Activated T-cell treated with anti-CD3 and anti-CD28 coated beads, Interleukin-2, amount 50 U/mL, for 4 hours (primary cell): ENCODE measurements at regions not wholly inside any gene's neighbourhood (a gene's known extent, or its start where the extent isn't known, plus 50 kb on each side); places are given as distances from the start of the nearest gene placed in this dataset.
A peak's percentile ranks its signal among the peaks of the same experiment; 100 is the strongest.
"Not testable (repeated sequence)": the region's sequence is repeated elsewhere in the genome, so short reads cannot be mapped to it uniquely, and the experiment has no call there.

Source experiments
- ATAC-seq, 2 donors: fragments of 200-7000 bp; cut with Tn5 transposase; one replicate each; pipeline ENCODE4 v1.10.0; 2021
- DNase-seq: peaks from one replicate; pipeline ENCODE4 v3.0.0-alpha.2; 2020
- H3K27me3 Mint-ChIP-seq: one replicate; pipeline ENCODE4 v1.8.0; 2021; ENCODE audit warnings: low read depth, mixed read lengths
- H3K36me3 Mint-ChIP-seq: one replicate; pipeline ENCODE4 v1.8.0; 2022; ENCODE audit warnings: mixed read lengths; ENCODE audit not compliant: insufficient read depth
- H3K4me1 Mint-ChIP-seq: one replicate; pipeline ENCODE4 v1.8.0; 2021; ENCODE audit warnings: low read depth, mixed read lengths
- H3K4me3 Mint-ChIP-seq: one replicate; pipeline ENCODE4 v1.8.0; 2021; ENCODE audit warnings: mild to moderate bottlenecking, moderate library complexity, mixed read lengths
- H3K9me3 Mint-ChIP-seq: one replicate; pipeline ENCODE4 v1.8.0; 2021; ENCODE audit warnings: mixed read lengths

- no peak overlapping the region for H3K4me3 Mint-ChIP-seq
- DNase-seq (no peak), ATAC-seq (no peak)
- H3K36me3 Mint-ChIP-seq: no peaks in the 10 kb centered on the region
- peaks cover 24% of the 10 kb centered on the region for H3K4me1 Mint-ChIP-seq
- peaks cover 2% of the 10 kb centered on the region for H3K27me3 Mint-ChIP-seq
- peaks cover 7% of the 10 kb centered on the region for H3K9me3 Mint-ChIP-seq
Measured at GRCh38 chr3:110624576-110624975, 447.0 kb upstream of the NECTIN3 start.

- Mint-ChIP-seq H3K4me1 (peaks cover 24% of the 10 kb centered on the region), H3K4me3 (no peak overlapping the region), H3K9me3 (peaks cover 7% of the 10 kb centered on the region), H3K27me3 (peaks cover 2% of the 10 kb centered on the region), H3K36me3 (no peaks in the 10 kb centered on the region)
- ATAC-seq (no peak), DNase-seq (no peak)
Measured at GRCh38 chr3:110625201-110625747, 446.3 kb upstream of the NECTIN3 start.

GRCh38 chr3:110626652-110627111 is 444.9 kb upstream of the NECTIN3 start:
- not testable (repeated sequence) for H3K36me3 Mint-ChIP-seq, H3K9me3 Mint-ChIP-seq, H3K27me3 Mint-ChIP-seq, DNase-seq
- peak in 1 of 2 donors; percentile 32 for ATAC-seq
- Mint-ChIP-seq H3K4me1 (peaks cover 24% of the 10 kb centered on the region), H3K4me3 (peak overlapping the region; percentile 54)

GRCh38 chr3:110628650-110629301 is 442.8 kb upstream of the NECTIN3 start:
- DNase-seq: no peak
- ATAC-seq: no peak
- H3K36me3 Mint-ChIP-seq: no peaks in the 10 kb centered on the region
- H3K4me3 Mint-ChIP-seq: no peak overlapping the region
- H3K9me3 Mint-ChIP-seq: peaks cover 7% of the 10 kb centered on the region
- peaks cover 21% of the 10 kb centered on the region for H3K4me1 Mint-ChIP-seq
- H3K27me3 Mint-ChIP-seq: no peaks in the 10 kb centered on the region

- no peaks in the 10 kb centered on the region for H3K36me3 Mint-ChIP-seq
- DNase-seq (no peak), ATAC-seq (no peak)
- H3K4me1 Mint-ChIP-seq: peaks cover 21% of the 10 kb centered on the region
- no peaks in the 10 kb centered on the region for H3K27me3 Mint-ChIP-seq
- no peak overlapping the region for H3K4me3 Mint-ChIP-seq
- peaks cover 7% of the 10 kb centered on the region for H3K9me3 Mint-ChIP-seq
Measured at GRCh38 chr3:110629917-110630316, 441.7 kb upstream of the NECTIN3 start.

- H3K4me1 Mint-ChIP-seq: no peaks in the 10 kb centered on the region
- H3K4me3 Mint-ChIP-seq: no peak overlapping the region
- DNase-seq: no peak
- H3K9me3 Mint-ChIP-seq: no peaks in the 10 kb centered on the region
- ATAC-seq: no peak
- H3K36me3 Mint-ChIP-seq: no peaks in the 10 kb centered on the region
- peaks cover 1% of the 10 kb centered on the region for H3K27me3 Mint-ChIP-seq
Measured at GRCh38 chr3:110644203-110644602, 427.4 kb upstream of the NECTIN3 start.

GRCh38 chr3:110646055-110646454 is 425.6 kb upstream of the NECTIN3 start:
- ATAC-seq (no peak), DNase-seq (no peak)
- Mint-ChIP-seq H3K4me1 (no peaks in the 10 kb centered on the region), H3K9me3 (no peaks in the 10 kb centered on the region), H3K36me3 (no peaks in the 10 kb centered on the region), H3K4me3 (no peak overlapping the region), H3K27me3 (no peaks in the 10 kb centered on the region)

GRCh38 chr3:110646496-110646895 is 425.1 kb upstream of the NECTIN3 start:
- Mint-ChIP-seq H3K27me3 (no peaks in the 10 kb centered on the region), H3K4me3 (no peak overlapping the region), H3K4me1 (no peaks in the 10 kb centered on the region), H3K36me3 (no peaks in the 10 kb centered on the region), H3K9me3 (no peaks in the 10 kb centered on the region)
- ATAC-seq (no peak), DNase-seq (no peak)

- Mint-ChIP-seq H3K4me3 (no peak overlapping the region), H3K9me3 (no peaks in the 10 kb centered on the region), H3K4me1 (no peaks in the 10 kb centered on the region), H3K36me3 (no peaks in the 10 kb centered on the region), H3K27me3 (no peaks in the 10 kb centered on the region)
- ATAC-seq (no peak), DNase-seq (no peak)
Measured at GRCh38 chr3:110647586-110647985, 424.0 kb upstream of the NECTIN3 start.

GRCh38 chr3:110650741-110651140 is 420.9 kb upstream of the NECTIN3 start:
- ATAC-seq: no peak
- H3K4me1 Mint-ChIP-seq: no peaks in the 10 kb centered on the region
- H3K4me3 Mint-ChIP-seq: no peak overlapping the region
- no peaks in the 10 kb centered on the region for H3K9me3 Mint-ChIP-seq
- H3K36me3 Mint-ChIP-seq: no peaks in the 10 kb centered on the region
- no peak for DNase-seq
- no peaks in the 10 kb centered on the region for H3K27me3 Mint-ChIP-seq

- H3K36me3 Mint-ChIP-seq: no peaks in the 10 kb centered on the region
- no peak overlapping the region for H3K4me3 Mint-ChIP-seq
- no peaks in the 10 kb centered on the region for H3K27me3 Mint-ChIP-seq
- no peak for ATAC-seq
- H3K9me3 Mint-ChIP-seq: no peaks in the 10 kb centered on the region
- DNase-seq: no peak
- no peaks in the 10 kb centered on the region for H3K4me1 Mint-ChIP-seq
Measured at GRCh38 chr3:110654843-110655502, 416.6 kb upstream of the NECTIN3 start.

GRCh38 chr3:110656394-110657025 is 415.1 kb upstream of the NECTIN3 start:
- ATAC-seq: no peak
- Mint-ChIP-seq H3K27me3 (no peaks in the 10 kb centered on the region), H3K36me3 (no peaks in the 10 kb centered on the region), H3K4me1 (no peaks in the 10 kb centered on the region), H3K4me3 (no peak overlapping the region), H3K9me3 (no peaks in the 10 kb centered on the region)
- DNase-seq: no peak

- Mint-ChIP-seq H3K27me3 (no peaks in the 10 kb centered on the region), H3K4me3 (no peak overlapping the region), H3K4me1 (no peaks in the 10 kb centered on the region), H3K36me3 (no peaks in the 10 kb centered on the region), H3K9me3 (peaks cover 3% of the 10 kb centered on the region)
- DNase-seq (no peak), ATAC-seq (no peak)
Measured at GRCh38 chr3:110664148-110664547, 407.5 kb upstream of the NECTIN3 start.

- Mint-ChIP-seq H3K36me3 (no peaks in the 10 kb centered on the region), H3K9me3 (peaks cover 11% of the 10 kb centered on the region), H3K27me3 (no peaks in the 10 kb centered on the region), H3K4me1 (no peaks in the 10 kb centered on the region), H3K4me3 (no peak overlapping the region)
- no peak for ATAC-seq
- DNase-seq: no peak
Measured at GRCh38 chr3:110666495-110666894, 405.1 kb upstream of the NECTIN3 start.

- peaks cover 11% of the 10 kb centered on the region for H3K9me3 Mint-ChIP-seq
- H3K36me3 Mint-ChIP-seq: no peaks in the 10 kb centered on the region
- ATAC-seq: no peak
- H3K27me3 Mint-ChIP-seq: no peaks in the 10 kb centered on the region
- no peak for DNase-seq
- H3K4me3 Mint-ChIP-seq: no peak overlapping the region
- no peaks in the 10 kb centered on the region for H3K4me1 Mint-ChIP-seq
Measured at GRCh38 chr3:110667216-110667615, 404.4 kb upstream of the NECTIN3 start.
